A673 (cell line): ENCODE measurements at regions not wholly inside any gene's neighbourhood (a gene's known extent, or its start where the extent isn't known, plus 50 kb on each side); places are given as distances from the start of the nearest gene placed in this dataset.
A peak's percentile ranks its signal among the peaks of the same experiment; 100 is the strongest.

Experiments
- BruUV-seq: library from RNA; stranded (reverse); fragments of 400-500 nt; replicated peaks from 2 replicates; lab custom pipeline; 2021; lab: Mats Ljungman, UMichigan
- CTCF ChIA-PET: fragments of 300-600 bp; sonication (Branson Sonifier 250); formaldehyde crosslinking; loops from one replicate; lab custom pipeline; 2022; ENCODE audit warnings: antibody characterized with exemption; lab: Charles Lee
- POLR2A ChIA-PET: fragments of 300-600 bp; sonication (Branson Sonifier 250); formaldehyde crosslinking; loops from one replicate; lab custom pipeline; 2022; ENCODE audit warnings: antibody characterized with exemption; ENCODE audit not compliant: low non-redundant PET; lab: Charles Lee
- DNase-seq: peaks from one replicate; pipeline ENCODE4 v3.0.0-alpha.2; 2015; ENCODE audit warnings: low spot score
- H3K27ac ChIP-seq: fragments of 200-600 bp; sonication (generic); 2 replicates; pipeline ENCODE4 v1.5.1; 2016; ENCODE audit warnings: mixed run types, low read depth, mild to moderate bottlenecking, mixed read lengths, antibody characterized with exemption, low read length; ENCODE audit not compliant: poor library complexity, severe bottlenecking
- H3K27me3 ChIP-seq: fragments of 200-600 bp; sonication (generic); replicated peaks from 2 replicates; pipeline ENCODE4 v1.6.1; 2017; ENCODE audit warnings: mixed run types, low read depth, mild to moderate bottlenecking, mixed read lengths, antibody characterized with exemption, low read length; ENCODE audit not compliant: insufficient read depth, poor library complexity
- H3K36me3 ChIP-seq: fragments of 200-600 bp; sonication (generic); 2 replicates; pipeline ENCODE4 v1.6.1; 2016; ENCODE audit warnings: mixed run types, mild to moderate bottlenecking, mixed read lengths, antibody characterized with exemption, low read length; ENCODE audit not compliant: insufficient read depth, poor library complexity, severe bottlenecking
- H3K4me1 ChIP-seq: fragments of 200-600 bp; sonication (generic); 2 replicates; pipeline ENCODE4 v1.6.1; 2017; ENCODE audit warnings: mixed run types, mild to moderate bottlenecking, mixed read lengths, antibody characterized with exemption, low read length; ENCODE audit not compliant: insufficient read depth, poor library complexity, severe bottlenecking
- H3K4me3 ChIP-seq: fragments of 200-600 bp; sonication (generic); 2 replicates; pipeline ENCODE4 v1.5.1; 2016; ENCODE audit warnings: low read depth, mixed run types, mild to moderate bottlenecking, mixed read lengths, low read length; ENCODE audit not compliant: poor library complexity, severe bottlenecking
- H3K9me3 ChIP-seq: fragments of 200-600 bp; sonication (generic); 2 replicates; pipeline ENCODE4 v1.6.1; 2016; ENCODE audit warnings: mixed run types, low read depth, mild to moderate bottlenecking, mixed read lengths, antibody characterized with exemption, low read length; ENCODE audit not compliant: poor library complexity, severe bottlenecking
- EZH2 ChIP-seq: fragments of 200-600 bp; sonication (generic); IDR thresholded peaks from 2 replicates; pipeline ENCODE4 v1.6.1; 2017; ENCODE audit warnings: borderline replicate concordance, low read depth, mild to moderate bottlenecking, mixed read lengths, antibody characterized with exemption, low read length; ENCODE audit not compliant: poor library complexity, severe bottlenecking
- intact Hi-C: fragments of 100-400 bp; cut with micrococcal nuclease; formaldehyde crosslinking; loops from one replicate; pipeline ENCODE4 v1.10.0; 2022; ENCODE audit not compliant: unreplicated experiment
- TF ChIP-seq, protein P1 (sequence below): fragments of 300-800, 200-600 bp; sonication (generic); conservative IDR thresholded peaks from 2 replicates; pipeline ENCODE4 v1.5.1; 2017; ENCODE audit warnings: low read depth, mild to moderate bottlenecking, antibody characterized with exemption, low read length, moderate library complexity, mixed read lengths

DNA sequence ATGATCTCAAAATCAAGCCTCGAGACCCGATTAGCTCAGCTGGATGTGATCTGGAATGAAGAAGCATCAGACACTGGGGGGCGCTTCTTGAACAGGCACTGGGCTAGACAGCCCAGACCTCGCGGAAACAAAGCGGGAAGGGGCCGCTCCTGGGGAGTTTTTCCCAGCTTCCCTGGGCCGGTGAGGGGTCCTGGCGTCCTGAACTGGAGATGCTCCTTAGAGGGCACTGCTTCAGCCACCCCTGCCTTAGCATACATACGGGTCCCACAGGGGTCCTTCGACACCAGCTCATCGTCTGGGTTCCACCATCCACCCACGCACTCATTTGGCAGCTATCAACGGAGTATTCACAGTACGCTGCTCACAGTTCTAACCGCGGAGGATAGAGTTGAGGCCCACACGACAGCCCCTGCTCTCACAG lies 146.7 kb downstream of the TSN start:
- POLR2A ChIA-PET, result no interaction called here
- intact Hi-C loops, result loop anchor here (5.0 to 10.0 kb wide), 2 partner anchors 303 to 600 kb away; no protein-coding TSS in a partner anchor
- no peaks in the 10 kb centered on the region for H3K27me3 ChIP-seq
- no peaks in the 10 kb centered on the region for H3K9me3 ChIP-seq
- no peaks in the 10 kb centered on the region for H3K36me3 ChIP-seq
- CTCF ChIA-PET, result interaction anchor here (0.7 kb wide), 1 partner anchor 81 kb away, joined by 3 read pairs; no protein-coding TSS in a partner anchor
- DNase-seq, result peak; percentile 90
- H3K27ac ChIP-seq, result peak overlapping the region; percentile 66
- peaks cover 13% of the 10 kb centered on the region for H3K4me1 ChIP-seq
- no TSS peak for BruUV-seq
- TF ChIP-seq, protein P1, sequence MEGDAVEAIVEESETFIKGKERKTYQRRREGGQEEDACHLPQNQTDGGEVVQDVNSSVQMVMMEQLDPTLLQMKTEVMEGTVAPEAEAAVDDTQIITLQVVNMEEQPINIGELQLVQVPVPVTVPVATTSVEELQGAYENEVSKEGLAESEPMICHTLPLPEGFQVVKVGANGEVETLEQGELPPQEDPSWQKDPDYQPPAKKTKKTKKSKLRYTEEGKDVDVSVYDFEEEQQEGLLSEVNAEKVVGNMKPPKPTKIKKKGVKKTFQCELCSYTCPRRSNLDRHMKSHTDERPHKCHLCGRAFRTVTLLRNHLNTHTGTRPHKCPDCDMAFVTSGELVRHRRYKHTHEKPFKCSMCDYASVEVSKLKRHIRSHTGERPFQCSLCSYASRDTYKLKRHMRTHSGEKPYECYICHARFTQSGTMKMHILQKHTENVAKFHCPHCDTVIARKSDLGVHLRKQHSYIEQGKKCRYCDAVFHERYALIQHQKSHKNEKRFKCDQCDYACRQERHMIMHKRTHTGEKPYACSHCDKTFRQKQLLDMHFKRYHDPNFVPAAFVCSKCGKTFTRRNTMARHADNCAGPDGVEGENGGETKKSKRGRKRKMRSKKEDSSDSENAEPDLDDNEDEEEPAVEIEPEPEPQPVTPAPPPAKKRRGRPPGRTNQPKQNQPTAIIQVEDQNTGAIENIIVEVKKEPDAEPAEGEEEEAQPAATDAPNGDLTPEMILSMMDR, result peak; percentile 64
- TF ChIP-seq EZH2, result no peak
- peak overlapping the region; percentile 44 for H3K4me3 ChIP-seq

DNA sequence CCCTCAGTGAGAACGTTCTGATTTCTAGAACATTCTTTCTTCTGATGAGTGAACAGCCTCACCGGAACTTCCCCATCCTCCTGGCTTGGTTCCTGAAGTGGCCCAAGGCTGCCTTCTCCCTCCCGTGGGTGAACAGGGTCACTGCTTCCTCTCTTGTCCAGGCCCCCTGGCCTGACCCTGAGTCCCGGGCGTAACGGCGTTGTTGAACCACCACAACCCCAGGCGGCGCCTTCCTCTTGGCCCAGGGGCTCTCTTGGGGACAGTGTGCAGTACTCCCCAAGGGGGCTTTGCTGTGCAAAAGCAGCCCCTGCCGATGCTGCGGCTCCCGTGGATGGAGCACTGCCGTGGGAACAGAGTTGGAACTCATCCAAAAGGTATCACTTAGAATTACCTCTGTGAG lies 147.2 kb downstream of the TSN start:
- no peak for DNase-seq
- ChIA-PET POLR2A (no interaction called here), CTCF (interaction anchor here (0.7 kb wide), 1 partner anchor 80 kb away, joined by 3 read pairs; no protein-coding TSS in a partner anchor)
- Histone ChIP-seq H3K36me3 (no peaks in the 10 kb centered on the region), H3K9me3 (no peaks in the 10 kb centered on the region), H3K4me3 (peak overlapping the region; percentile 44), H3K27me3 (no peaks in the 10 kb centered on the region), H3K27ac (peak overlapping the region; percentile 66), H3K4me1 (peaks cover 17% of the 10 kb centered on the region)
- TF ChIP-seq EZH2, result no peak
- TF ChIP-seq, protein P1, result no peak
- TSS peak; percentile 74 for BruUV-seq
- intact Hi-C loops, result loop anchor here (5.0 to 10.0 kb wide), 2 partner anchors 302 to 600 kb away; no protein-coding TSS in a partner anchor

DNA sequence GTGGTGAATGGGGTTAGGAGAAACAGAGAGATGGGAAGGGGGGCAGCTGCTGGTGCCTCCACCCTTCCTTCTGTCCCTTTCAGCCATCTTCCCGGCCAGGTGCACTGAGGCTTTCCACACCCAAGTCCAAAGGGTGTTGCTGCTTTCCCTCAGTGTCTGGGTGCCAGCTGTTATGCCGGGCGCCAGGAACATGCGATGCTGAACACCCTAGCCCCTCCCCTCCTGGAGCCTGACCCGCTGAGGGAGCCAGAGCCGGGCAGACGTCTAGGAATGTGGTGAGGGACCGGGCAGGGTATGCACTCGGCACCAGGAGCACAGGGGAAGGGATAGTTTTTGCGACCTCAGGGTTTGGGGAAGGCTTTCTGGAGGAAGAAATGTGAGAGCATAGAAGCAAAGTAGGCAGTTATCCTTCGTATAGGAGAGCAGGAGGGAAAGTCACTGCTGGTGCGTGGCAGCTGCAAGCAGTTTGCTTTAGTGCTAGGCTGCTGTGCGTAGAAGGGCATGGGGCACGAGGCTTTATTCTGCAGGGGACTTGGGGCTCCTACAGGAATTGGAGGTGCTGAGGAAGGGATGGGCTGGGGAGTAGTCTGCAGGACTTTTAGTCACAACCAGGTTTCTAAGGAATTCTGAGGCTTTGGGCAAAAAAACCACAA lies 147.7 kb downstream of the TSN start:
- DNase-seq, result peak; percentile 51
- Histone ChIP-seq H3K27me3 (no peaks in the 10 kb centered on the region), H3K27ac (peak overlapping the region; percentile 66), H3K4me1 (peaks cover 21% of the 10 kb centered on the region), H3K36me3 (no peaks in the 10 kb centered on the region), H3K4me3 (peak overlapping the region; percentile 44), H3K9me3 (no peaks in the 10 kb centered on the region)
- intact Hi-C loops, result loop anchor here (5.0 to 10.0 kb wide), 2 partner anchors 302 to 599 kb away; no protein-coding TSS in a partner anchor
- TF ChIP-seq, protein P1, result no peak
- no peak for TF ChIP-seq EZH2
- CTCF ChIA-PET, result no interaction called here
- POLR2A ChIA-PET, result no interaction called here
- BruUV-seq, result no TSS peak
